ENCODE measurements at regions not wholly inside any gene's neighbourhood (a gene's known extent, or its start where the extent isn't known, plus 50 kb on each side); places are given as distances from the start of the nearest gene placed in this dataset.

- Mint-ChIP-seq H3K27ac (ENCODE audit: unreplicated experiment) (no peak overlapping the region), H3K36me3 (ENCODE audit: insufficient read depth, unreplicated experiment) (no peaks in the 10 kb centered on the region), H3K4me1 (ENCODE audit: low read depth, unreplicated experiment) (no peaks in the 10 kb centered on the region), H3K9me3 (ENCODE audit: low read depth, unreplicated experiment) (peaks cover 6% of the 10 kb centered on the region), H3K4me3 (ENCODE audit: low read depth, unreplicated experiment) (no peak overlapping the region), H3K27me3 (ENCODE audit: unreplicated experiment) (no peaks in the 10 kb centered on the region)
- DNase-seq: no peak
- no TSS peak for BruUV-seq (replicated peaks)
- intact Hi-C loops (cut with micrococcal nuclease; ENCODE audit: unreplicated experiment): no loop called here
- no peak for TF ChIP-seq CTCF (IDR thresholded peaks at IDR 0.05; ENCODE audit: unreplicated experiment)
- CTCF ChIA-PET: interaction anchor here (0.5 kb wide), 1 partner anchor 273 kb away, joined by 3 read pairs; no protein-coding TSS in a partner anchor
Measured at GRCh38 chr7:51700593-51701215, 384.1 kb upstream of the COBL start.

DNA sequence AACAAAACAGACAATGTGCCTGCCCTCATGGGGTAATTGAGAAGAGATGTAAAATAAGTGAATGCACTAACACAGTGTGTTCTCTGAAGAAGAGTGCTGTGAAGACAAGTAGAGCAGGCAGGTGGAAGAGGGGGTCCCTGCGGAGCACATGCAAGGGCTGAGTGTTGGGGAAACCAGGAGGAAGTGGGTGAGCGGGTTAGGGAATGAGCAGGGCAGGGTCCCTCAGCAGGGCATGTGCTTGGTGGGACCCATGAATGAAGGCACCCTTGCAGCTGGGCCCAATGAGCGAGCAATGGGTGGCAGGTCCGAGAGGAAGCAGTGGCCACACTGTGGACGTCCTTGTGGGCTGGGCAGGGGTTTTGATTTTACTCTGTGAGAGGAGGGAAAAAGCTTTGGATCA is 376.6 kb upstream of the COBL start:
- no peaks in the 10 kb centered on the region for H3K9me3 Mint-ChIP-seq (ENCODE audit: low read depth, unreplicated experiment)
- H3K4me1 Mint-ChIP-seq (ENCODE audit: low read depth, unreplicated experiment): no peaks in the 10 kb centered on the region
- H3K36me3 Mint-ChIP-seq (ENCODE audit: insufficient read depth, unreplicated experiment): no peaks in the 10 kb centered on the region
- CTCF ChIA-PET: no interaction called here
- no peak for TF ChIP-seq CTCF (IDR thresholded peaks at IDR 0.05; ENCODE audit: unreplicated experiment)
- no peak overlapping the region for H3K4me3 Mint-ChIP-seq (ENCODE audit: low read depth, unreplicated experiment)
- intact Hi-C loops (cut with micrococcal nuclease; ENCODE audit: unreplicated experiment): no loop called here
- H3K27ac Mint-ChIP-seq (ENCODE audit: unreplicated experiment): no peak overlapping the region
- no TSS peak for BruUV-seq (replicated peaks)
- H3K27me3 Mint-ChIP-seq (ENCODE audit: unreplicated experiment): peaks cover 8% of the 10 kb centered on the region
- no peak for DNase-seq

DNA sequence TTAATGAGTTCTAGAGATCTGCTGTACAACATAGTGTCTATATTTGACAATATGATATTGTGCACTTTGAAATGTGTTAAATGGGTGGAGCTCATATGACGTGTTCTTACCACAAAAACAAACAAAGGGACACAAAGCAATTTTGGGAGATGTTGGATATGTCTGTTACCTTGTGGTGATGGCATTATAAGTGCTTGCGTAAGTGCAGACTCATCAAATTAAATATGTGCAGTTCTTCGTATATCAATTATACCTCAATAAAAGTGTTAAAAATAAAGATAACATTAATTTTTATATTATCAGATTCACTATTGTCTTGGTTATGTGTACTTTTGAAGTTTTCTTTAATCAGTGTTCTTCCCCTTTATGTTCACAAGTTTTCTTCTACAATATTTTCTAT is 372.9 kb upstream of the COBL start:
- TF ChIP-seq CTCF (IDR thresholded peaks at IDR 0.05; ENCODE audit: unreplicated experiment): no peak
- no peak for DNase-seq
- no TSS peak for BruUV-seq (replicated peaks)
- H3K4me1 Mint-ChIP-seq (ENCODE audit: low read depth, unreplicated experiment): no peaks in the 10 kb centered on the region
- intact Hi-C loops (cut with micrococcal nuclease; ENCODE audit: unreplicated experiment): no loop called here
- H3K27ac Mint-ChIP-seq (ENCODE audit: unreplicated experiment): no peak overlapping the region
- no peaks in the 10 kb centered on the region for H3K36me3 Mint-ChIP-seq (ENCODE audit: insufficient read depth, unreplicated experiment)
- no peak overlapping the region for H3K4me3 Mint-ChIP-seq (ENCODE audit: low read depth, unreplicated experiment)
- H3K27me3 Mint-ChIP-seq (ENCODE audit: unreplicated experiment): peaks cover 5% of the 10 kb centered on the region
- CTCF ChIA-PET: no interaction called here
- peaks cover 2% of the 10 kb centered on the region for H3K9me3 Mint-ChIP-seq (ENCODE audit: low read depth, unreplicated experiment)

GRCh38 chr7:51685794-51686193 is 369.2 kb upstream of the COBL start:
- Mint-ChIP-seq H3K36me3 (ENCODE audit: insufficient read depth, unreplicated experiment) (no peaks in the 10 kb centered on the region), H3K4me1 (ENCODE audit: low read depth, unreplicated experiment) (no peaks in the 10 kb centered on the region), H3K4me3 (ENCODE audit: low read depth, unreplicated experiment) (no peak overlapping the region), H3K27ac (ENCODE audit: unreplicated experiment) (no peak overlapping the region), H3K9me3 (ENCODE audit: low read depth, unreplicated experiment) (peaks cover 2% of the 10 kb centered on the region), H3K27me3 (ENCODE audit: unreplicated experiment) (peaks cover 11% of the 10 kb centered on the region)
- BruUV-seq (replicated peaks): no TSS peak
- CTCF ChIA-PET: no interaction called here
- intact Hi-C loops (cut with micrococcal nuclease; ENCODE audit: unreplicated experiment): no loop called here
- DNase-seq: no peak
- TF ChIP-seq CTCF (IDR thresholded peaks at IDR 0.05; ENCODE audit: unreplicated experiment): no peak

Data from Calu3 (cell line).